SH-SY5Y (cell line): ENCODE measurements at regions not wholly inside any gene's neighbourhood (a gene's known extent, or its start where the extent isn't known, plus 50 kb on each side); places are given as distances from the start of the nearest gene placed in this dataset.

ENCODE experiments used
- GATA2 ChIP-seq: IDR thresholded peaks from 2 replicates; pipeline ENCODE4 v1.6.1; 2011; ENCODE audit warnings: mild to moderate bottlenecking, low read depth, low read length
- GATA3 ChIP-seq: IDR thresholded peaks from 2 replicates; pipeline ENCODE4 v1.6.1; 2011; ENCODE audit warnings: low read depth, mild to moderate bottlenecking, low read length, moderate library complexity

DNA sequence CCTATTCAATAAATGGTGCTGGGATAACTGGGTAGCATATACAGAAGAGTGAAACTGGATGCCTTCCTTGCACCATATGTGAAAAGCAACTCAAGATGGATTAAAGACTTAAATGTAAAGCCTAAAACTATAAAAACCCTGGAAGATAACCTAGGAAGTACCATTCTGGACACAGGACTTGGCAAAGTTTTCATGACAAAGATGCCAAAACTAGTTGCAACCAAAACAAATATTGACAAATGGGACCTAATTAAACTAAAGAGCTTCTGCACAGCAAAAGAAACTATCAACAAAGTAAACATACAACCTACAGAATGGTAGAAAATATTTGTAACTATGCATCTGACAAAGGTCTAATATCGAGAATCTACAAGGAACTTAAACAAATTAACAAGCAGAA, 129.1 kb upstream of the CTBP2 start:
- TF ChIP-seq GATA2 (no peak), GATA3 (no peak)

DNA sequence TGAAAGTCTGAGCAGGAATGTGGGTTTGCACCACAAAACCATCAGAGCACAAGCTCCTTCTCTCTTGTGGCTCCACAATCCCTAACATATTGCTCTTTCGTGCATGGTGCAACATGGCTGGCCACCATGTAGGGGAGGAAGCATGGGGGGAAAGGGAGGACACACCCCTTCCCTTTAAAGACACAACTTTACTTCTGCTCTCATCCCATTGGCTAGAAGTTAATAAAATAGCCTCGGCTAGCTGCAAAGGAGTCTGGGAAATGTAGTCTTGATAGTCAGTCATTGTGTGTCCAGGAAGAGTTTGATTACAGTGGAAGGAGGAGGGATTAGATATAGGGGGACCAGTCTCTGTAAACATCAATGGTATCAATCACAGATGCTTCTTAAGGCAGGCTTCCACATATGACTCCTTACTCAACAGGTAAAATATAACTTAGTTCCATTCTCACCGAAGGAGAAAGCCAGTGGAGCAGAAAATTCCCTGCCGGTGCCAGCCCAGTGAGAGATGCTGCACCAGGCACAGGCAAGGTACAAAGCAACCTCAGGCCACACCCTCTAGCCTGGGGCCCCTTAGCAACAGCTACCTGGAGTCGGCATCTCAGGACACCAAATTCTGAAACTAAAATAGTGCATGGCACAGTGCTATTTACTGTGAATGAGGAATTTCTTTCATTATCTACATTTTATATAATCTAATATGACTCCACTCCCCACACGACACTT, 124.7 kb upstream of the CTBP2 start:
- TF ChIP-seq GATA3 = no peak
- TF ChIP-seq GATA2 = no peak

DNA sequence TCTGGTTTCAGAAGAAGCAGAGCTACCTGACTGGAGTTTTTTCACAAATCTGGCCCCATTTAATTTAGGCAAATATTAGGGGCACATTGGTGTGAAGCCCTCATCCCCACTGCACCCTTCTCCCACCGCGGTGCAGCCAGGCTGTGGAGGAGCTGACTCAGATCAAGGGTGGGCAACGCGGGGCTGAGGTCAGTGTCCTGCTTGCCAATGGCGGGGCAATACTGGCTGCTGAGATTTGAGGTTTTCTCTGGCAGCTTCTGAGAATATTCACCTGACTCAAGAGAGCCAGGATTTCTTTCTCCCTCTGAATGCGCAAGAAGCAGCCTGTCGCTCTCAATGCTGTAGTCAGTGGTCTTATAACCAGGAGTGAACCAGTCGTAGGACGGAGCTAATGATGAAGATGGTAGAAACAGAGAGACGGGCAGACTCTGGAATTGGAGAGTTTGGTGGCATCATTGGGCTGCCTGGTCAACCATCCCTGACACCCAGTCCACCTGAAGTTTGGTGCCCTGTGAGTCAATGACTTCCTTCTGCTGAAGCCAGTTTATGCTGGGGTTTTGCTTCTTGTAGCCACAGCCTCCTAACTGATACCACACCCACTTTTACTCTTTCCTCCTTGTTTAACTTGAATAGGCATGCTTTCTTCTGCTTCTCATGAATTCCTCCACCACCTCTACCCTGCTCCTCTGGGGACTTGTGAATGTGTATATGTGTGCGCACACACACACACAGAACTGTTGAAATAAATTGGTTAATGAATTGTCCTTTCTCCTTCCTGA, 123.7 kb upstream of the CTBP2 start:
- TF ChIP-seq GATA2 = no peak
- TF ChIP-seq GATA3 = no peak

DNA sequence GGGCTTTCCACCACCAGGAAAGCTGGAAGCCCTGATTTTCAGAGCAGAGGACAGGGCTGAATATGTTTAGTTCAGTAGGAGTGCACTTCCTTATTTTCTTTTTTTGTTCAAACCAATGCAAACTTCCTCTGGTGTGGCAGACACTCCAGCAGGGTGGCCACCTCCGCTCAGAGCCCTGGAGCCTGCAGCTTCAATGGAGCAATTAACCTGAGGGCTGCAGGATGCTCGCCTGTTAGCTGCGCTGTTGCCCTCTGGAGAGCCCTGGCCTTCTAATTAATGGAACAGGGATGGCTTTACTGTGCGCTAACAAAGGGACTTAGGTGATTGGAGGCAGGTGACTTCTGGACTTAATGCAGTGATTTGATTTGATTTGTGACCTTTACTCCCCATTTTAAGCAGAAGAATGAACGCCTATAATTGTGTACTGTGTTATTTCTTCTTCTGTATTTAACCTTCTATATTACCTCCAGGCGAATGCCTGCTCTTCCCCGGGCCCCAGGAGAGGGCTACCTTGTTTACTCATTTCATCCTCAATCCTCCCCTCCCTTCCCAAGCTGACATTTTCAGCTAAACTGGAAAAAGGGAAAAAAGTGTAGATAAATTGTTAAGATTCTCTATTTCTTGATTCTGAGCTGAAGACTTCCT, 123.0 kb upstream of the CTBP2 start:
- TF ChIP-seq GATA2 = no peak
- no peak for TF ChIP-seq GATA3

DNA sequence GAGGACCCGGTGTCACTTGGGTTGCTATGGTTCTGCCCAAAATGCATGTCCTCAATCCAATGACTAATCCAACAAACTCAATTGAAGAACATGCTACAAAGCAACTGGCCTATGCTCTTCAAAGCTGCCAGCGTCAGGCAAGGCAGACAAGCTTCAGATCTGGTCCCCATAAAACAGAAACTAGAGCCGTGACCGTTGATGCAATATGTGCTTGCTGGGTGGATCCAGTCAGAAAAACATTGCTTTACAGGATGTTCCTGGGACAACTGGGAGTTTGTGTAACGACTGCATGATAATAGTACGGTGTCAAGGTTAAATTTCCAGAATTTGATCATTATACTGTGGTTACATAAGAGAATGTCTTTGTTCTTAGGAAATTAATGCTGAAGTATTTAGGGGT, 120.7 kb upstream of the CTBP2 start:
- TF ChIP-seq GATA2 (no peak), GATA3 (no peak)

DNA sequence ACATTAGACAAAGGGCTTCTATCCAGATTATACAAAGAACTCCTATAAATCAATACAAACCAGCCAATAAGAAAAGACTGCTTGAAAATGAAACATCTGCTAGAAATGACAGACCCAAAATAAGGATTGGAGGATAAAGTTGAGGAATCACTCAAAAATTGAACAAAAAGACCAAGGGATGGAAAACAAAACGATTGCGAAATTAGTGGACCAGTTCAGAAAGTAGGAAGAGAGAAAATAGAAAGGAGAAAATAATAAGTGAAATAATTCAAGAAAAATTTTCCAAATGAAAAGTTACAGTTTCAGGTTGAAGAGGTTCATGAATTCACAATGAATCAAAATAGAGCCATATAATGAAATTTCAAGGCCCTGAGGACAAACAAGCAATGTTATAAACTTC, 115.8 kb upstream of the CTBP2 start:
- TF ChIP-seq GATA3 = no peak
- TF ChIP-seq GATA2 = no peak

DNA sequence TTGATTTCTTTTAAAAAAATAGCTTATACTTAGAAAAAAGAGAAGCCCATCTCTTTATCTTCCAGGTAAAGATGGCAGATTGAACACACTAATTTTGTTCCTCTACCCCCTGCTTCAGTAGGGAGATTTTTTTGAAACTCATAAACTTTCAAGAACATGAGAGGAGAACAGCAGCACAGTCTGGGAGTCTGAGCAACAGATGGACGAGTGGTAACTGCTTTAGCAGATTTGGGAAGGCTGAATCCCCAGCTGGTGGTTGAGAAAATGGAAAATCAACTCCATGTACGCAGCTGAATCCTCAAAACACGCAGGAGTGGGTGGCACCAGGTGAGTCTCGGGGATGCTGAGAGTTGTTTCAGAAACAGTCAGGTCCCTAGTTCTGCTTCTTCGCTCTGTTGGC, 114.6 kb upstream of the CTBP2 start:
- TF ChIP-seq GATA2 (no peak), GATA3 (no peak)

DNA sequence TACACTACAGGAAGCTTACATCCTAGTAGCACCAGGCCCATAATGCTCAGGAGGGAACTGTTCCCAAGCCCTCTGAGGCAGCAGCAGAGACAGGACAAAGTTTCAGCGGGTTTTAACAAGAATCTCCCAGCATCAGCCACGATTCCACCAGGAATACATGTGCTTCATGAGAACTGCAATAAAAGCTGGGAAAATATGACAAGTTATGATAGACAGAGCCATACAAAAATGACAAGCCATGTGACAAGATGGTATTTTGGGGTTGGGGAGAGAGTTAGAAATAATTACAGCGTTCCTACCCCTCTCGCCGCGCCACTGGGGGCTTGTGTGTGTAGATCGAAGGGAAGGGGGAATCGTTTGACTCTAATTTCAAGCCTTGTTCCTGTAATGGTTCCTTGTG, 112.7 kb upstream of the CTBP2 start:
- TF ChIP-seq GATA3 (no peak), GATA2 (no peak)

DNA sequence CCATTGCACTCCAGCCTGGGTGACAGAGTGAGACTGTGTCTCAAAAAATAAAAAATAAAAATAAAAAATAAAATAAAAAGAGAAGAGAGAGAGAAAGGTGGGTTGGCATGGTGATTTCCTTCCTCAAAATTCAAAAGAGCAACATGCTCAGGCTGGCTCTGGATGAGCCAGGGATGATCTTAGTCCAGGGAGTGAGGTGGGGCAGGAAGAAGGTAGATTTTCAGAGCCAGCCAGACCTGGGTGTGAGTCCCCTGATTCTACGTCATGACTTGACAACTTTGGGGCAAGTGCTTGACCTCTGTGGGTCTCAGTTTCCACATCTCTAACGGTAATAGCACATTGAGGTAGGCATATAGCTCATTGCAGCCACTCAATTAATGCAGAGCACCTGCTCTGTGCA, 109.4 kb upstream of the CTBP2 start:
- TF ChIP-seq GATA3 (no peak), GATA2 (no peak)

DNA sequence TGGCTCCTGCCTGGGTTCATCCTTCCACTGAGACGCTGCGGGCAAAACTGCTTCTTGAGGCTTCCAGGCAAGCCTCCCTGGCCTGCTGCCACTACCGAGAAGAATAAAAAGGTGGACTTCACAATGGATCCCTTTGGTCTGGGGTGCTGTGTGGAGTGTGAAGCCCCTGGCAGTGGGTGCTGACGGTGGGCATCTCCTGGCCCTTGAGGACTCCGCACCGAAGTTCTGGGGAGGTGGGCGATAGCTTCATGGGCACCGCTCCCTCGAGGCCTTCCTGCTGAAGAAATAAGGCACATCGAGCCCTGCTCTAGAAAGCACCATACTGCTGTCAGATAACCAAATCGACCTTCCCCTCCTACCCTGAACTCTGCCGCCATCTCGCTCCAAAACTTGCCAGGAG, 106.6 kb upstream of the CTBP2 start:
- TF ChIP-seq GATA2 (no peak), GATA3 (no peak)

DNA sequence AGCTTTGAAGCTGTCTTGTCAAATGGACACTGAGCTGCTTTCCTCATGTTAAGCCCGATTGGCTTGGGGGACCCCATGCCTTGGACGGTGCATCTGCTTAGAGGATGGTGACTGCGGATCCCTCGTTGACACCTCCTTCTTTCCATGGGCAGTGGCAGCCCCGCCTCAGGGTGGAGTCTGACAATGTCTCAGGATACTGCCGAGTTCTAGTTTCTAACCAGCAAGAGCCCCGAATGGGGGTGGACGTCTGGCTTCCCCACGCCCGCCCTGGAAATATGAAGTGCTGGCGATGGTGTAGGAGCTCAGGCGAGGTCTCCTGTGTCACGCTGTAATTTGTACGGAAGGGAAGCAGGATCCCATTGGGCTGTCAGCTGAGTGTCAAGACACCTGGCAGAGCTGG, 106.2 kb upstream of the CTBP2 start:
- no peak for TF ChIP-seq GATA3
- no peak for TF ChIP-seq GATA2

DNA sequence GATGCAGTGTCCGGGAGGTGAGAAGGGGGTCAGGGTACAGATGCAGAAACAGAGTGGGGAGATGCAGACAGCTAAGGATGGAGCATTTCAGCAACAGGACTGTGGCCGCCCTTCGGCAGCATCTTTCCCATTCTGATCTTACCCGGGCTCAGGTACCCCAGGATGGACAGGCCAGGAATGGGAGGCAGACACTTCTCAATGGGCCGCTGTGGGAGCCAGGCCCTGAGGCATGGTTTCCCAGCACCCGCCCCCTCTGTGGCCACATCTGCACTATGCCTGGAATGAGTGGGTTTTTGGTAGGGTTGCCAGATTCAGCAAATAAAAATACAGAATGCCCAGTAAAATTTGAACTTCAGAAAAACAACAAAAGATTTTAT, 105.2 kb upstream of the CTBP2 start:
- no peak for TF ChIP-seq GATA3
- no peak for TF ChIP-seq GATA2

DNA sequence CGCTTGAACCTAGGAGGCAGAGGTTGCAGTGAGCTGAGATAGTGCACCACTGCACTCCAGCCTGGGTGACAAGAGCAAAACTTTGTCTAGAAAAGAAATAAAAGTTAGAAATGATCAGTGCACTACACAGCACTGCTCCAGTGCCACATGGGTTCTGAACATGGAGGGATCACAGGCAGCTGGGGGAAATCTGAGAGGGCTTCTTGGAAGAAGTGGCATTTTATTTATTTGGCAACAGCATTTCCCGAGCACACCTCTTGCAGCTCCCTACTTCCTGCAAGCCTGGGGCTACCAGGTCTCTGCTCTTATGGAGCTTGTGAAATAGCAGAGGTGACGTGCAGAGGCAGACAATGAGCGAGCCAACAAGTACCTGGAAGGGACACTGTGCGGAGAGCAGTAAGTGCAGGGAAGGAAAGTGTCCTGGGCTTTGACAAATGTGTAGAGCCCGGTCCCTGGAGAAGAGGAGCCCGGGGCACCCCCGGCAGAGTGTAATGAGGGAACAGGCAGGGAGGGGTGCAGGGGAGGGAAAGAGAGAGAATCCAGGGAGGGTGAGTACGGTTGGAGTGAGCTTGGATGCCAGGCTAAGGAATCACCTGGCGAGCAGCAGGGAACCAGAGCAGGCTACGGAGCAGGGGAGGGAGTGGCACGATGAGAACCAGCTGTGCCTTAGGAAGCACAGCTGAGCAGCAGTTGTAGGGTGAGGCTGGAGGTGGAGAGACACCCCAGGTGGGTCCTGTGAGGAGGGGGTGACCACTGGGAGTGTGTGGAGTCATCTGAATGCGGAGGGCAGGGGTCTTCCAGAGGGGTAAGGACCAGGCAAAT, 104.6 kb upstream of the CTBP2 start:
- no peak for TF ChIP-seq GATA3
- TF ChIP-seq GATA2 = no peak

DNA sequence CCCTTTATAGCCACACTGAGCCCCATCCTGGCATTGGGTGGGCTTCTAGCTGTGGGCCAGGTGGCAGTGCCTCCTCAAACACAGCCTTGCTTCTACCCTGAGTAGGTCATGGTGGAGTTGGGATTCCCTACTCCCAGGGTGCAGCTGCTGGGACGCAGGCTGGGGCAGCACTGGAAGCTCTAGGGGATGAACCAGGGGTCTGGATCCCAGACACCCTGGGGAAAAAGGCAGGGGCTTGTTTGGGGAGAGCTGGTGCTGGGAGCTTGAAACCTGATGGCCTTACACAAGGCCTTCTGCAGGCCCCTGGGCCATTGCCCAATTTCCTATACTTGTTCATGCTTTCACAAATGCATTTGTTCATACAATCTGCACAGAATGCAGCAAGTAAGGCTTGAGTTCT, 103.7 kb upstream of the CTBP2 start:
- no peak for TF ChIP-seq GATA2
- TF ChIP-seq GATA3 = no peak
